Suprapubic skin (tissue), 4 donors: ENCODE measurements at regions not wholly inside any gene's neighbourhood (a gene's known extent, or its start where the extent isn't known, plus 50 kb on each side); places are given as distances from the start of the nearest gene placed in this dataset.

Source experiments
- POLR2A ChIP-seq, 2 donors: fragments of 450-650 bp; IDR thresholded peaks; one replicate each; pipeline ENCODE4 v1.6.1; 2017; ENCODE audit warnings: antibody characterized with exemption in 2 of 2, mild to moderate bottlenecking in 2 of 2, moderate library complexity in 2 of 2
- POLR2AphosphoS5 ChIP-seq, 3 donors: sonication (generic); formaldehyde crosslinking; IDR thresholded peaks; one replicate each; pipeline ENCODE4 v1.6.1; 2017; ENCODE audit warnings: antibody characterized with exemption in 3 of 3
- TF ChIP-seq, protein P1 (sequence below), 2 donors: fragments of 200-600 bp in 1 of 2; fragments of 450-650 bp in 1 of 2; sonication (generic) in 1 of 2; IDR thresholded peaks; one replicate each; pipeline ENCODE4 v1.5.1; 2016 to 2019; ENCODE audit warnings: antibody characterized with exemption in 2 of 2, mild to moderate bottlenecking in 1 of 2, moderate library complexity in 1 of 2

DNA sequence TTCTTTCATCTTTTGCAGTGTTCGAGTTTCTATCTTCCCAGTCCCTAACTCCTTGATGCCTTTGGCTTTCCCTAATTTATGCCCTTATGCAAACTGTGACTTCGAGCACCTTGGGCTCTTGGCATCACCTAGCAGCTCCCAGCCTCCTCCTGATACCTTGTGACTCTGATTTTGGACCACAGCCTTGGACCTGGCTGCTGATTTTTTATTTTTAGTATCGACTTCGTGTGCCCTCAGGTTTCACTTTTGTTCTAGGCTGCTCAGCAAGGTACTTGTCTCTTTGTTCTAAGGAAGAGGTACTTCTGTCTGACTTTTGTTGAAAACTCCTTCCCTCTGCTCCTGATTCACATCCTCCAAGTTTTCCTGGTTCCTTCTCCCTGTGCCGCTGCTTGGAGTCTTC, 69.6 kb upstream of the KCNK1 start:
- TF ChIP-seq POLR2A (IDR thresholded peaks at IDR 0.05) (no peak), POLR2AphosphoS5 (IDR thresholded peaks at IDR 0.05) (no peak)
- TF ChIP-seq, protein P1, sequence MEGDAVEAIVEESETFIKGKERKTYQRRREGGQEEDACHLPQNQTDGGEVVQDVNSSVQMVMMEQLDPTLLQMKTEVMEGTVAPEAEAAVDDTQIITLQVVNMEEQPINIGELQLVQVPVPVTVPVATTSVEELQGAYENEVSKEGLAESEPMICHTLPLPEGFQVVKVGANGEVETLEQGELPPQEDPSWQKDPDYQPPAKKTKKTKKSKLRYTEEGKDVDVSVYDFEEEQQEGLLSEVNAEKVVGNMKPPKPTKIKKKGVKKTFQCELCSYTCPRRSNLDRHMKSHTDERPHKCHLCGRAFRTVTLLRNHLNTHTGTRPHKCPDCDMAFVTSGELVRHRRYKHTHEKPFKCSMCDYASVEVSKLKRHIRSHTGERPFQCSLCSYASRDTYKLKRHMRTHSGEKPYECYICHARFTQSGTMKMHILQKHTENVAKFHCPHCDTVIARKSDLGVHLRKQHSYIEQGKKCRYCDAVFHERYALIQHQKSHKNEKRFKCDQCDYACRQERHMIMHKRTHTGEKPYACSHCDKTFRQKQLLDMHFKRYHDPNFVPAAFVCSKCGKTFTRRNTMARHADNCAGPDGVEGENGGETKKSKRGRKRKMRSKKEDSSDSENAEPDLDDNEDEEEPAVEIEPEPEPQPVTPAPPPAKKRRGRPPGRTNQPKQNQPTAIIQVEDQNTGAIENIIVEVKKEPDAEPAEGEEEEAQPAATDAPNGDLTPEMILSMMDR (IDR thresholded peaks at IDR 0.05) = no peak
